HG03064 (cell line): ENCODE measurements at regions not wholly inside any gene's neighbourhood (a gene's known extent, or its start where the extent isn't known, plus 50 kb on each side); places are given as distances from the start of the nearest gene placed in this dataset.
"Not testable (repeated sequence)": the region's sequence is repeated elsewhere in the genome, so short reads cannot be mapped to it uniquely, and the experiment has no call there.

ENCODE experiments used
- ATAC-seq: cut with Tn5 transposase; IDR thresholded peaks from one replicate; pipeline ENCODE4 v1.9.1; 2021; ENCODE audit warnings: low read depth; ENCODE audit not compliant: unreplicated experiment

DNA sequence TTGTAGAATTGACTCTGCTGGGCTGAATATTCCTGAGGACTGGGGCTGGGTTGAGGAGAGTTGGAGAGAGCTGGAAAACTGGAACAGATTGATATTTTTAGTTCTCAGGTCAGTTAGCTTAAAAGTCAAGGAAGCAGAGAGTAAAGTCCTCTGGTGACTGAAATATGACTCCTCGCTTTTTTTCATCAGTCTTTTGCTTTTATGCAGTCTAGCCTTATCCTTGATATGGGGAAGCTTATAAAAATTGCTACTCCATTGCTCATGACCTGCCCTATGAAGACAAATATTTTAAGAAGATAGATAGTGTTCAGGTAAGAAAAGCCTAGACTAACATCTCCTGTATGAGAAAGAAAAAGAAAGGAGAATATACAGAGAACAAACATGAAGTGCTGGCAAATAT lies 152.7 kb downstream of the C4orf33 start:
- ATAC-seq, result no peak

DNA sequence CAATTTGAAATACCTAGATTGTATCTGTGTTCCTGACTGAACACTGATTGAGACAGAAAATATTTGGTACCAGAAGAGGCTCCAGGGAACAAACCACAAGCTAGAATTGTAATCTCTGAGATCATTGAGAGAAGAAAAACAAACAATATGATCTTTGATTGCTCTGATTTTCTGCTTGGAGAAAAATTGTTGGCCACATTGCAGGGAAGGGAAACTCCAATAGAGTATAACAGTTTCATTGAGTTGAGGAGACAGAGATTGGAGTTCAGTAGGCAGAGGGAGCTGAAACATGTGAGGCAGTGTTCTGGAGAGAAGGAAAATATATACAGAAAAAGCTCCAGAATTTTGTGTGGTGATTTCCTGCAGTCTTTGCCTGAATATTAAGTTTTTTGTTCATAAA lies 158.2 kb downstream of the C4orf33 start:
- ATAC-seq, result no peak

GRCh38 chr4:129254526-129254925 lies 158.6 kb downstream of the C4orf33 start:
- ATAC-seq, result no peak

DNA sequence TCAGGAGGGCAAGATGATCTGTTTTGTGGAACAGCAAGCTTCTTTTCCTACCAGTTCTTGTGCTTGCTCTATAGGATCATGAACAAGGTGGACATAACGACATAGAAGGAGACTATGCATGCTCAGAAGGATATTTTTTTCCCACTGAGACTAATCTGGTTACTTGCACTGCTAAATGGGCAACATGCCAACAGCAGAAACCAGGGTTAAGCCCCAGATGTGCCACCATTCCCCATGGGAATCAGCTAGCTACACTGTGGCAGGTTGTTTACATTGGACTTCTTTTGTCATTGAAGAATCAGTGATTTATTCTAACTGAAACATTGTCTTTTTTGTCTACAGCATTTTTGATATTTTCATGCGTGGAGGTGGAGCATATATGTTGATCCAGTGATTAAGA lies 165.6 kb downstream of the C4orf33 start:
- ATAC-seq, result no peak

DNA sequence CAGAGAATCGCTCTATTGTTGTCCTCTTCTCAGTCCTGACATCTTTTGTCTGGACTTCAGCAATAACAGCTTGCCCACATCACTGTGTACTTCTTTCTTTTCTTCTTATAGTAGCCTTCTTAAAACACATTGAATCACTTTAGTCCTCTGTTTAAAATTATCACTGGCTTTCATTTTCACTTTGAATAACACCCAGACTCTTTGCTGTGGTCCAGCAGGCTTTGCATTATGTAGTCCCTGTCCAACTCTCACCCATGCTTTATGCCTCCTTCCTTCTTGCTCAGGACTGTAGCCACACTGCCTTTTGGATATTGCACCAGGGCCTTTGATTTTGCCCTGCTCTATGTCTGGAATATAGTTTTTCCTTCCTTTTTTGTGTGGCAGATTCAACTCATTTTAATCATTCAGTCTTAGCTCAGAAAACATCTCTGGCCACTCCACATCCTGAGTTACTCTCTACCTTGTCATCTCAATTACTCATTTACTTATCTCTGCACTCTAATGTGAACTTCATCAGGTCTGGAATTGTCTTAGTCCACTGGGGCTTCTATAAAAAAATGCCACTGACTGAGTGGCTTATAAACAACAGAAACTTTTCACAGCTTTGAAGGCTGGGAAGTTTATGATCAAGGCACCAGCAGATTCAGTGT lies 168.2 kb downstream of the C4orf33 start:
- peak; percentile 99 for ATAC-seq

- ATAC-seq, result no peak
Measured at GRCh38 chr4:129278868-129279267, 182.9 kb downstream of the C4orf33 start.

DNA sequence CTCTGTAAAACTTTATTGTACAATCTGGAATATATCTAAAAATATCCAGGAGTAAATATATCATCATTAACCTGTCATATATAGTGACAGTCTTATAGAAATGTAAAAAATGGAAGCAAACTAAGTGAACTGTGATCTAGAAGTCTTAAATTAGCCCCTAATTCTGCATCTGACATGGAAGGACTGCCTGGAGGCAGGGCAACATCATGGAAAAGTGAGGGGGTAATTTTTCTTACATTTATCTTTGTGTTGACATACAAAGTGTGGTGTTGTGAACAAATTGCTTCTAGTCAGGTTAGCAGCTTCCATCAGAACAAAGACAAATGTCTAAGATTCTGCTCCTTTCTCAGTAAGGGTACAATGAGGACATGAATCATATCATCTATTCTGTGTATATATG lies 186.3 kb downstream of the C4orf33 start:
- no peak for ATAC-seq

DNA sequence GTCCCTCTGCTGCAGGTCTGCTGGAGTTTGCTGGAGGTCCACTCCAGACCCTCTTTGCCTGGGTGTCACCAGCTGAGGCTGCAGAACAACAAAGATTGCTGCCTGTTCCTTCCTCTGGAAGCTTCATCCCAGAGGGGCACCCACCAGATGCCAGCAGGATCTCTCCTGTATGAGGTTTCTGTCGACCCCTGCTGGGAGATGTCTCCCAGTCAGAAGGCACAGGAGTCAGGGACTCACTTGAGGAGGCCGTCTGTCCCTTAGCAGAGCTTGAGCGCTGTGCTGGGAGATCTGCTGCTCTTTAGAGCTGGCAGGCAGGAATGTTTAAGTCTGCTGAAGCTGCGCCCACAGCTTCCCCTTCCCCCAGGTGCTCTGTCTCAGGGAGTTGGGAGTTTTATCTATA lies 196.2 kb downstream of the C4orf33 start:
- not testable (repeated sequence) for ATAC-seq

DNA sequence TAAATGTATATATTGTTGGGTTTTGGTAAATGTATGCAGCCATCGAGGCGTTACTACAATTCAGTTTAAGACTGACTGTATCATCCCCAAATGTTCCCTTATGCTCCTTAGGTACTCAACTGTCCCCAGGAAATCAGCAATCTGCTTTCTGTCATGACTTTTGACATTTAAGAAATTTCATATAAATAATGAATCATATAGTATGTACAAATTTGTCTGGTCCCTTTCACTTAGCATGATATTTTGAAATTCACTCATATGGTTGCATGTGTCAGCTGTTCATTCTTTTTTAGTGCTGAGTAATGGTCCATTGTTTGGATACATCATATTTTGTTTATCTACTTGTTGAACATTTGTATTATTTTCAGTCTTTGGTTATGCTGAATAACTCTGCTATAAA lies 218.8 kb downstream of the C4orf33 start:
- ATAC-seq, result no peak

- no peak for ATAC-seq
Measured at GRCh38 chr4:129322920-129323319, 227.0 kb downstream of the C4orf33 start.

GRCh38 chr4:129323658-129324057 lies 227.7 kb downstream of the C4orf33 start:
- no peak for ATAC-seq

DNA sequence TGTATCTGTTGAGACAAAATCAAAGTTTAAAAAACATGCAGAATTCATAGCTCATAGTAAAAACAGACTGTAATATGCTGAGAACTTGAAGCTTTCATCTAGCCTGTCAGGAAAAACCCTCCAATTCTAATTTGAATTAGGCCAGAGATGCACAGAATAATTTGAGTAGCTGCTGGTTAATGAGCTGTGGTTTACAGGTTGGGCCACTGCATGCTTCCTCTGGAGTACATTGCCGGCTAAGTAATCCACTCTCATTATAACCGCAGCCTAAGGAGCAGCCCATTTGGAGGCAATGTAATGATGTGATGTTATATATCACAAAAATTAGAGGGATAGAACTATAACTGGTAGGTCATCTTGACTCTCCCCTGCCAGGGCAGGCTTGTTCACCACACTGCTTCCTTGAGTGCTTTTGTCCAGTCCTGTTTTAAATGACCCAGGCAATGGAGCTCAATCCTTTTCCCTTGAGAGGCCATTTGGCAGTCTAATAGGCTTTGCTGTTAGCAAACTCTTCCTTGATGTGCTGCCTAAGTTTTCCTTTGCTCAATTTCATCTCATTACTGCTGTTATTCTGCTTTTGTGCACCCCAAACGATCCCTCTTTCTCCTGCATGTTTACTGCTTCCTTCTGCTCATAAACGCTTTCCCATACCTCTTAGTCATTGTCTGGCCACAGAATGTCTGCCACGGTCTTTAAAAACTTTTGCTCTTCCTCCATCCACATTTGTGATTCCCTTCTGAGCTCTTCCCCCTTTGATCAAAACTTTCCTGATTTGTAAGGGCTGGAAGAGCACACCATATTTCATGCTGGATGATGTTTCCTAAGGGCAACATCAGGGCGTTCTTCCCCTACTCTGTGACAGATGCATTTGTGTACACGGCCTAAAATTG lies 230.9 kb downstream of the C4orf33 start:
- ATAC-seq, result no peak

DNA sequence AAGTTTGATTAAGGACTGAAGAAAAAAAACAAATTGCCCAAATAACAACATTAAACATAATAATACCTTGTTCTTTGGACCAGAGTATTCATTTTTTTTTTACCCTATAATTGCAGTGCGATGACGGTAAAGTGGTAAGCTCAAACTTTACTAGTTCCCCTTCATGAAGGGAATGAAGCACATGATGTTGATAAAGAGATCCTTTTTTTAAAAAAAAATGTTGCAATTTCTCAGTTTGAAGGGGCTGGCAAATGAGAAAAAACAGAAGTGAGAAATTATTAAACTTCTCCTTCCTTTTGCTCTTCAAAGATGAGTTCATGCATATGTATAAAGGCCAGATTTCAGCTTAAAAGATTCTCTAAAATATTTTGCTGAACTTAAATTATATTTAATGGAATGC lies 231.7 kb downstream of the C4orf33 start:
- no peak for ATAC-seq

GRCh38 chr4:129328162-129328561 lies 232.2 kb downstream of the C4orf33 start:
- ATAC-seq, result no peak

DNA sequence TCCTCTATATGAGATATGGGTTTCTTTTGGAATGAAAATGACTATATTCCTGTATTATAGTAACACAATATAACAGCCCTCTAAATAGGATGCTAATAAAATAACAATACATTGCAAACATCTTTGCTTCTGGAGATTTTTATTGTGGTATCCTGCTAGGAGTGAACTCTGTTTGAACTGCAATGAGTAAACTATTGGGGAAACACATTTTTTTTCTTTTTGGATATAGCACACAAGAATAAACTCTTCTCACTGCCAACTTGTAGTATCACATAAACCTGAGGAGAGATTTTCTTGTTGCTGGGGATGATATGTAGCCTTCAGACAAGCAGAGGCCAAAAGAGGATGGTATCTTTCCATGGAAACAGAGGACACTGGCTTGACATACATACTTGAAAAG lies 238.2 kb downstream of the C4orf33 start:
- ATAC-seq, result no peak

DNA sequence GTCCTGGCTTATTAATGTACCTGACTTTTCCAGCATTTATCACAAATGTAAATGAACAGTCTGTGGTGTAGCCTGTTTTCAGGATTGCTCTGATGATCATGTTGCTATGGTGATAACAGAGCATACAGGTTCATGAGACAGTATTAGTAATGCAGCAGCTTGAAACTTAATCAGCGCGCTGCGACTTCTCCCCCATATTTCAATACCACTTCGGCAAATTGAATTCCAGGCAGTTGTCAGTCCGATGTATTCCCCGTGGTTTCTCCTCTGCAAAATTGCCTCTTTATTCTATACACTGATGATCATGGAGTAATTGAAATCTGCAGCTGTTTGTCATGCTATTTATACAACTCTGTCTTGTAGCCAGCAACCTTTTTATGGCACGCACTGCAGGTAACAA lies 239.3 kb downstream of the C4orf33 start:
- no peak for ATAC-seq

DNA sequence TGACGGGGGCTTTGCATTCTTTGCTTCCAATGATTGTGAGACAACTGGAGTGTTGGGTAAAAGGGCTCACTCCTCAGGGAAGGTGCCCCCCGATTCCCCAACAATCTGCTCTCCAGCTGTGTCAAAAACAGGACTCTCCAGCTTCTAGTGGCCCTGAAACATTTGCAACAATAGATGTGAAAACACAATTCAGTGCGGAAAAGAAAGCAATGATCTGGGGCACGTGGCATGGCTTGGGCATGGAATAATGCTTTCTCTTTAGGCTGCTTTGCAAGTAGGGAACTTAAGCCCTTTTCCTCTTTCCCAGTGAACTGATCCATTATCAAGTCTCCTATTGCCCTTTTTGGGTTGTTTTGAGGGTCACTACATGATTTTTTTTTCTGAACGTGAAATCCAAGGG lies 239.9 kb downstream of the C4orf33 start:
- no peak for ATAC-seq

DNA sequence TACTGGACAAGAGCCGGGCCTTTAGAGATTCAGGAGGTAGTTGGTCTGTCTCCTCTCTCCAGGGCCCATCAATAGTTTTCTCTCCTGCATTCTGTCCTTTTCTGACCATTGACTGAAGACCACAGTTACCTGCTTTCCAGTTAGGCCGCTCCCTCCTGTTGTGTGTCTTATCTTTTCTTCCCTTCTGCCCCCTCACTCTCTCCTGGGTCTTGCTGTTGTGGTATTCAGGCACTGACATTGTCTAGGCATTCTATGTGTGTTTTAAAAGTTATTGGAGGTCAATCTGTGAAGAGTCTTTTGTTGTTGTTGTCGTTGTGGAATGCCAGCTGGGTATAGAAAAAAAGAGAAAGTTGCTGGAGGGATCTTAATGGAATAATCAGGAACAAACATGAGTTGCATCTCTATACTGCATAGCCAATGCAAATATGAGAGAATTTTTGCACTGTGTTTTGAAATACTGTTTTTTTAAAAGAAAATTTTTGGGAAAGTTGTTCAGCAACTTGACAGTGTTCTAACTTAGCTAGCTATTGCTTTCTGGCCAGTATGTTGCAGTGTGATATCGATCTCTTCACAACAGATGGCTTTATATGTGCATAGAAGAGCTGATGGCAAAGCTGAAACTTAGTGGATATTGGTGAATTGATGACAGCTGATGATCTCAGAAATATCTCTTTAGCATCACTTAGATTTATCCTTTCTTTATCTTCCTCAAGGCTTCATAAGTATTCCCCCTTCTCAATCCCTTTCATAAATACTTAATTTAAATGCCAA lies 240.7 kb downstream of the C4orf33 start:
- no peak for ATAC-seq

GRCh38 chr4:129337228-129337620 lies 241.3 kb downstream of the C4orf33 start:
- no peak for ATAC-seq

- ATAC-seq, result no peak
Measured at GRCh38 chr4:129342819-129343408, 247.0 kb downstream of the C4orf33 start.

- ATAC-seq, result no peak
Measured at GRCh38 chr4:129344058-129344457, 248.1 kb downstream of the C4orf33 start.
